Caco-2 (cell line): ENCODE measurements at regions not wholly inside any gene's neighbourhood (a gene's known extent, or its start where the extent isn't known, plus 50 kb on each side); places are given as distances from the start of the nearest gene placed in this dataset.

Source experiments
- BruUV-seq: library from RNA; stranded (reverse); fragments of 400-500 nt; replicated peaks from 2 replicates; lab custom pipeline; 2021; lab: Mats Ljungman, UMichigan
- CTCF ChIA-PET: fragments of 300-600 bp; sonication (Branson Sonifier 250); formaldehyde crosslinking; loops from one replicate; lab custom pipeline; 2022; ENCODE audit warnings: antibody characterized with exemption; lab: Charles Lee
- POLR2A ChIA-PET: fragments of 300-600 bp; sonication (Branson Sonifier 250); formaldehyde crosslinking; loops from one replicate; lab custom pipeline; 2022; ENCODE audit warnings: antibody characterized with exemption; lab: Charles Lee
- DNase-seq, 2 experiments: peaks; one replicate each; pipeline versions ENCODE4 v3.0.0 to v3.0.0-alpha.2; 2020 to 2022
- H3K27me3 ChIP-seq: replicated peaks from 2 replicates; pipeline ENCODE4 v1.6.0; 2011; ENCODE audit warnings: low read length; ENCODE audit not compliant: control insufficient read depth, insufficient read depth
- H3K36me3 ChIP-seq: 2 replicates; pipeline ENCODE4 v1.5.1; 2011; ENCODE audit warnings: low read length; ENCODE audit not compliant: control insufficient read depth, insufficient read depth
- H3K4me1 ChIP-seq: fragments of 250-450 bp; sonication (Bioruptor Pico); 2 replicates; pipeline ENCODE4 v1.5.1; 2020; ENCODE audit warnings: mild to moderate bottlenecking
- H3K4me3 ChIP-seq: 2 replicates; pipeline ENCODE4 v1.5.1; 2011; ENCODE audit warnings: low read depth, mild to moderate bottlenecking, control low read depth, low read length
- H3K9me3 ChIP-seq: fragments of 250-450 bp; sonication (Bioruptor Pico); 2 replicates; pipeline ENCODE4 v1.5.1; 2020; ENCODE audit warnings: mild to moderate bottlenecking, moderate library complexity
- H3K27ac Mint-ChIP-seq: one replicate; pipeline ENCODE4 v1.8.0; 2022; ENCODE audit warnings: mixed read lengths; ENCODE audit not compliant: unreplicated experiment
- H3K27me3 Mint-ChIP-seq: one replicate; pipeline ENCODE4 v1.8.0; 2022; ENCODE audit warnings: mixed read lengths; ENCODE audit not compliant: insufficient read depth, unreplicated experiment
- H3K36me3 Mint-ChIP-seq: one replicate; pipeline ENCODE4 v1.8.0; 2022; ENCODE audit warnings: mild to moderate bottlenecking, mixed read lengths; ENCODE audit not compliant: insufficient read depth, unreplicated experiment
- H3K4me1 Mint-ChIP-seq: one replicate; pipeline ENCODE4 v1.8.0; 2022; ENCODE audit warnings: low read depth, mixed read lengths; ENCODE audit not compliant: unreplicated experiment
- H3K4me3 Mint-ChIP-seq: one replicate; pipeline ENCODE4 v1.8.0; 2022; ENCODE audit warnings: mild to moderate bottlenecking, moderate library complexity, mixed read lengths; ENCODE audit not compliant: unreplicated experiment
- H3K9me3 Mint-ChIP-seq: one replicate; pipeline ENCODE4 v1.8.0; 2022; ENCODE audit warnings: mixed read lengths; ENCODE audit not compliant: unreplicated experiment
- intact Hi-C: fragments of 100-400 bp; cut with micrococcal nuclease; formaldehyde crosslinking; loops from one replicate; pipeline ENCODE4 v1.10.0; 2022; ENCODE audit not compliant: unreplicated experiment
- TF ChIP-seq, protein P1 (sequence below), 2 experiments: fragments of 200-600 bp in 1 of 2; IDR thresholded peaks; 1 replicate in 1 of 2; 2 replicates in 1 of 2; pipeline versions ENCODE4 v1.5.1 to v1.8.0; 2011 to 2022; ENCODE audit warnings: antibody characterized with exemption in 1 of 2, control low read depth in 1 of 2, inconsistent platforms in 1 of 2, low read depth in 1 of 2, low read length in 1 of 2, mild to moderate bottlenecking in 1 of 2, moderate library complexity in 1 of 2; ENCODE audit not compliant: insufficient read depth in 1 of 2, severe bottlenecking in 1 of 2, unreplicated experiment in 1 of 2

DNA sequence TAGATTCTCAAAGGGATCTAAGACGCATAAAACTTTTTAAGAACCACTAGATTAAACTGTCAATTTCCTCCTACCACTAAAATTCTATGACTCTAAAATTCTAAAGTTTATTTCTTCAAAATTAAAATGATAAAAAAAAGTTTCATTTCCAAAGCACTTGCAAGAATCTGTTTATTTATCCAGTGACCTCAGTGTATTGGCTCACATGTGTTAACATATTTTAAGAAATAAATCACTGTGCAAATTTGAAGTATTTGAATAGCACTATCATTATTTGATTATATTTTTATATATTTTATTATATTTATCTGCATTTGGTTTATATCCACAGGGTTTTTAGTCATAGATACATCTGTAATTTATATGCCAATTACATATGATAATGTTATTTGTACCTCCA, 62.2 kb upstream of the SLC12A2 start:
- intact Hi-C loops, result no loop called here

More for the DNA sequence above, 62.2 kb upstream of the SLC12A2 start:
- BruUV-seq, result no TSS peak
- Mint-ChIP-seq H3K36me3 (no peaks in the 10 kb centered on the region), H3K4me3 (no peak overlapping the region), H3K27me3 (no peaks in the 10 kb centered on the region), H3K27ac (no peak overlapping the region), H3K9me3 (peaks cover 10% of the 10 kb centered on the region), H3K4me1 (no peaks in the 10 kb centered on the region)
- Histone ChIP-seq H3K27me3 (no peaks in the 10 kb centered on the region), H3K9me3 (no peaks in the 10 kb centered on the region), H3K4me3 (no peak overlapping the region), H3K4me1 (0 out of 2 replicates have a peak, but pooled peaks cover 4% of the 10 kb centered on the region), H3K36me3 (no peaks in the 10 kb centered on the region)
- no peak for DNase-seq
- TF ChIP-seq, protein P1, sequence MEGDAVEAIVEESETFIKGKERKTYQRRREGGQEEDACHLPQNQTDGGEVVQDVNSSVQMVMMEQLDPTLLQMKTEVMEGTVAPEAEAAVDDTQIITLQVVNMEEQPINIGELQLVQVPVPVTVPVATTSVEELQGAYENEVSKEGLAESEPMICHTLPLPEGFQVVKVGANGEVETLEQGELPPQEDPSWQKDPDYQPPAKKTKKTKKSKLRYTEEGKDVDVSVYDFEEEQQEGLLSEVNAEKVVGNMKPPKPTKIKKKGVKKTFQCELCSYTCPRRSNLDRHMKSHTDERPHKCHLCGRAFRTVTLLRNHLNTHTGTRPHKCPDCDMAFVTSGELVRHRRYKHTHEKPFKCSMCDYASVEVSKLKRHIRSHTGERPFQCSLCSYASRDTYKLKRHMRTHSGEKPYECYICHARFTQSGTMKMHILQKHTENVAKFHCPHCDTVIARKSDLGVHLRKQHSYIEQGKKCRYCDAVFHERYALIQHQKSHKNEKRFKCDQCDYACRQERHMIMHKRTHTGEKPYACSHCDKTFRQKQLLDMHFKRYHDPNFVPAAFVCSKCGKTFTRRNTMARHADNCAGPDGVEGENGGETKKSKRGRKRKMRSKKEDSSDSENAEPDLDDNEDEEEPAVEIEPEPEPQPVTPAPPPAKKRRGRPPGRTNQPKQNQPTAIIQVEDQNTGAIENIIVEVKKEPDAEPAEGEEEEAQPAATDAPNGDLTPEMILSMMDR (IDR thresholded peaks at IDR 0.05; ENCODE audit: insufficient read depth in 1 of 2, low read depth in 1 of 2, low read length in 1 of 2, severe bottlenecking in 1 of 2, unreplicated experiment in 1 of 2), result no peak
- ChIA-PET CTCF (no interaction called here), POLR2A (no interaction called here)
